GM12892 (cell line): ENCODE measurements at regions not wholly inside any gene's neighbourhood (a gene's known extent, or its start where the extent isn't known, plus 50 kb on each side); places are given as distances from the start of the nearest gene placed in this dataset.

Experiments used
- DNase-seq: peaks from one replicate; pipeline ENCODE4 v3.0.0; 2011; ENCODE audit not compliant: insufficient read length
- FAIRE-seq: peaks from 2 replicates; lab custom pipeline; 2011; peaks lifted over from hg19 to GRCh38; lab: Jason Lieb, UNC
- POLR2A ChIP-seq: IDR thresholded peaks from 2 replicates; pipeline ENCODE4 v1.6.1; 2011; ENCODE audit warnings: low read depth, low read length, control low read depth
- POLR2AphosphoS5 ChIP-seq: IDR thresholded peaks from 2 replicates; pipeline ENCODE4 v1.6.1; 2011; ENCODE audit warnings: low read depth, low read length, control low read depth
- TAF1 ChIP-seq: IDR thresholded peaks from 2 replicates; pipeline ENCODE4 v1.6.1; 2011; ENCODE audit warnings: low read depth, mild to moderate bottlenecking, control low read depth, low read length, borderline replicate concordance

GRCh38 chr14:95015046-95015445, 142.3 kb downstream of the DICER1 start:
- FAIRE-seq (no peak), DNase-seq (no peak)
- TF ChIP-seq TAF1 = no peak
- TF ChIP-seq POLR2A = no peak
- no peak for TF ChIP-seq POLR2AphosphoS5

DNA sequence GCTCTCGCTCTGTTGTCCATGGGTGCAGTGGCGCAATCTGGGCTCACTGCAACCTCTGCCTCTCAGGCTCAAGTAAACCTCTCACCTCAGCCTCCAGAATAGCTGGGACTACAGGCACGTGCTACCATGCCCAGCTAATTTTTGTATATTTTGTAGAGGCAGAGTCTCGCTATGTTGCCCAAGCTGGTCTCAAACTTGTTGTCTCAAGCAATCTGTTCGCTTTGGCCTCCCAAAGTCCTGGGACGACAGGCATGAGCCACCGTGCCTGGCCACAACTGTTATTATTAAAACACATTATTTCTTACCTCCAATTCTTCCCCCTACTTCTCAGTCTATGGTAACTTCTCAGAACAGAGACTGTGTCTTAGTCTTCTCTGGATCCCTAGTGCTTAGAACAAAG, 143.3 kb downstream of the DICER1 start:
- DNase-seq = no peak
- FAIRE-seq = no peak
- TF ChIP-seq POLR2AphosphoS5 (no peak), POLR2A (no peak), TAF1 (no peak)

- DNase-seq (no peak), FAIRE-seq (no peak)
- no peak for TF ChIP-seq POLR2AphosphoS5
- TF ChIP-seq TAF1 = no peak
- no peak for TF ChIP-seq POLR2A
Observed at GRCh38 chr14:95011445-95012006, 145.8 kb downstream of the DICER1 start.

DNA sequence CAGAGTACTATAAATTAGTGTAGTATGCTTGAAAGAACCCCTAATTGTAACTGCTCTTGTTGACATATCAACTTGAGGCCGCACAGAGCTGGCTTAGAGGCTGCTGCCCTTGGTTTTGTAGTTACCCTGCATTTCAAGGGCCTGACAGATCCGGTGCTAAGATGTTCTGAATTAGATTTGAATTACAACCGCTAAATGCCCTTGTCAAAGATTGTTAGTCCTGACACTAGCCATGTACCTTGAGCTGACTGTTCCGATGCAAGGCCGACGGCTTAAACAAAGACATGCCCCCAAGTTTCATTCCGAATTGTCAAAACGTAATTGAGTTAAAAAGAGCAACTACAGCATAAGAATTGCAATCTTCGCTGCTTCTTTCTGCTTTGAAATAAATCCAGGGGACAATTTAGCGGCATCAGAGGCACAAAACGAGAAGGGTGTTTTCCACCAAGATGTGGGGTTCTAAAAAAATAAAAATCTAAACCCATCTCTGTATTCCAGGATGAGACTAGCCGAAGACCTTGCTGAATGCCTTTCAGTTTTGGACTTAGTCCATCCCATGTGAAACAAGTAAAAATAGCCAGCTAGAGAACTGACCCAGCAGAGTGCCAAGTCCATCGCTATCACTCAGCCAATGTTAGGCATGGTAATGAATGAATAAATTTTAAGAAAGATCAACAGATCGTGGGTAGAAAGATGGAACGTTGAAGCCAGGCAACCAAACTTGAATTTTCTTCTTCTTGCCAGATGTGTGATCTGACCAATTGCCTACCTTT, 148.7 kb downstream of the DICER1 start:
- FAIRE-seq = no peak
- no peak for DNase-seq
- no peak for TF ChIP-seq POLR2A
- TF ChIP-seq POLR2AphosphoS5 = no peak
- no peak for TF ChIP-seq TAF1

DNA sequence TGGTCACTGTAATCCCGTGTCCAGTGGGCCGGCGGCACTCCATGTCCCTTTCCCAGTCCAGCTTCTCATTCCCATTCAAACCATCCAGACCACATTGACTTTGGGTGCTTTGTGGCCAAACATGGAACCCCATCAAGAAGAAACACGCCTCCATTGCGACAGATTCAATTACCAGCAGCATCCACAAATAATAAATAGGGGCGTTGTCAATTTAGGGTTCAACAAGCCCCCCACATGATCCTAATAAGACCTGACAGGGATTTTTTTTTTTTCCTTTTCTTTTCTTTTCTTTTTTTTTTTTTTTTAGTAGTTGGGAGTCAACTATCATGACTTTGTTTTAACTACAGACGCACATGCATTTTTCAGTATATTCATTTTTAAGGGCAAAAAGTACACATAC, 149.4 kb downstream of the DICER1 start:
- FAIRE-seq (no peak), DNase-seq (no peak)
- TF ChIP-seq POLR2AphosphoS5 (no peak), TAF1 (no peak), POLR2A (no peak)

DNA sequence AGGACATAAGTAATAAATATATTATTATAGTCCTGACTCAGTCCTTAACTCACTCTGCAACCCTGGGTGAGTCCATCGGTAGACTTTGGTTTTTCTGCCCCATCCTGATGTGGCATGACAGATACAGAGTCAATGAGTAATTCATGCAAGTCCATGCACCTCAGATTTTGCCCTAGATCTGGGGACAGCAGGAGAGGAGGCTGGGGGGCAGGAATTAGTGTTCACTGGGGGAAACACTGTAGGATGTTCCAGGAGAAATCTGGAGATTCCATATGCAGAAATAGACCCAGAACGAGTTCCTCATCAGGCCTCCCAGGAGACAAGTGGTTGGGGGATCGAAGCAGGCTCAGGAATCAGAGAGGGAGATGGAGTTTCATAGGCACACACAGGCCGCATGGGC, 150.8 kb downstream of the DICER1 start:
- FAIRE-seq (no peak), DNase-seq (no peak)
- TF ChIP-seq POLR2AphosphoS5 = no peak
- no peak for TF ChIP-seq POLR2A
- no peak for TF ChIP-seq TAF1

DNA sequence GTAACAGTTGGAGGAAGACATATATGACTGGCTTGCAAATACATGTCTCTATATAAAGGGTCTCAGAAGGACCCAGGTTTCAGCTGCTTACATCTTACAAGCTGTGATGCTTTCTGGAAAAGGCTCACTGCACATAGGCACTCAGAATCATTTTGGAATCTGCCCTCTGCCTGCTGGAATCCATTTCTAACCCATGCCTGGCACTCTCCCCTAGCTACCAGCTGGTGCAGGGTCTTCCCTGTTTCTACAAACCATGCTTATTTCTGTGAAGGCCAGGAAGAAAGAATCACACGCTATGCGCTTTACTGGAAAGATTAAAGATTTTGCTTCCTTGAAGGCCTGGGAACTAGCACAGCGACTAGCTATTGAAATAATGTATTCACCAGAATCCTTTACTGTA, 151.3 kb downstream of the DICER1 start:
- FAIRE-seq = no peak

DNA sequence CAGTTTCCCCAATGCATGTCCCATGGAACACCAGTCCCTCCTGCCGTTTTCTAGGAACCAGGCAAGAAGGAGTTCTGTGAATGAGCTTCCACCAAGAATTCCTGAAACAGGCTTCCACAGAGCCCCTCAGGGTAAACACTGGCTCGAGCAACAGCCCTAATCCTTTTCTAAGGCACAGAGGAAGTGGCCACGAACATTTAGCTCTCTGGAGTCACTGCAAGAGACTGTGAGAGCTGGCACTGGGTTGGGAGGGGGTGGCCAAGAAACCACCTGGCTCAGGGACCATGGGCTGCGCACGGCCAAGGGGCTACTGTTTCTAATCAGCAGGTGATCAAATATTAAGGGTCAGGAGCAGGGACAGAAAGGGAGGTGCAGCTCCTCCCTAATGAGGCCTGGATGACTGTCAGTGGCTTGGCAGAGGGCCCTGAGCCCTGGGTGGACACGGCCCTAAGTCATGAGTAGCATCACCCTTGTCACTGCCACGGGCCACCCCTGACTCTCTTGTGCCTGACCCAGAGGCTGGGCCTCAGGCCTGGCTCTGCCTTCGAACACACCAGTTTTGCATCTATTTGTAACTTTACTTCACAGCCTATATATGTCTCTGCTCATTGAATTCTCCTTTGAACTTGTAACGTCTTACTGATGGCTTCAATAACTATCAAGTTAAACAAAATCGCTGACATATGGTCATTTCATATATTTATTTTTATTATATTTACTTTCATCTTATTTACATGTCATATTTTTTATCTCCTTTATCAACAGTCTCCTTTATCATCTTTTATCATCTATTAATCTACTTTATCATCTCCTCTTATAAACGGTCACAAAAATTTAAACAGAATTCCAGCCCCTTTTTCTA, 154.0 kb downstream of the DICER1 start:
- TF ChIP-seq POLR2AphosphoS5 = no peak
- TF ChIP-seq POLR2A = no peak
- no peak for TF ChIP-seq TAF1
- DNase-seq (no peak), FAIRE-seq (no peak)

More for the DNA sequence above, 151.3 kb downstream of the DICER1 start:
- no peak for TF ChIP-seq TAF1
- TF ChIP-seq POLR2A = no peak
- TF ChIP-seq POLR2AphosphoS5 = no peak
- DNase-seq = no peak

- no peak for FAIRE-seq
Observed at GRCh38 chr14:94998685-94999084, 158.6 kb downstream of the DICER1 start.

GRCh38 chr14:94998110-94998509, 159.2 kb downstream of the DICER1 start:
- TF ChIP-seq POLR2A (no peak), POLR2AphosphoS5 (no peak), TAF1 (no peak)

More at GRCh38 chr14:94998685-94999084, 158.6 kb downstream of the DICER1 start:
- DNase-seq = no peak
- TF ChIP-seq POLR2AphosphoS5 = no peak
- no peak for TF ChIP-seq TAF1
- TF ChIP-seq POLR2A = no peak

DNA sequence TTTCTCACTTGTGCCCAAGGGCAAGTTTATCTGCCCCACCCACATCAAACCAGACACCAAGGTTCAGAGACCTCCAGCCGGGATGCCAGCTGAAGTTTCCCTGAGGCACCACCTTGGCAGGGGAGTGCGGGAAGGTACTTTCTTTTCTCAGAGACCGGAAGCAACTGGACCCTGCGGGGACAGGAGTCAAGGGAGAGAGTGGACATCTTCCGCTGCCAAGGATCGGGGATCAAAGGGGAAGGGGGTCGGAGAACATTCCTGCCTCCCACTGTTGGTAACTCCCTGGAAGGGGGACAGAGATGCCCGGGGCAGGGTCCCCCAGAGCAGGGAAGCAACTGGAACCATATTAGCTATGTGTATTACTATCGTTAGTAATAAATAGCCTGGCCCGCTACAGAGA, 161.8 kb downstream of the DICER1 start:
- TF ChIP-seq TAF1 (no peak), POLR2A (no peak), POLR2AphosphoS5 (no peak)
- FAIRE-seq (no peak), DNase-seq (no peak)

More at GRCh38 chr14:94998110-94998509, 159.2 kb downstream of the DICER1 start:
- FAIRE-seq = no peak
- DNase-seq = no peak

- TF ChIP-seq POLR2A (no peak), TAF1 (no peak), POLR2AphosphoS5 (no peak)
- DNase-seq = no peak
- no peak for FAIRE-seq
Observed at GRCh38 chr14:94994245-94994644, 163.1 kb downstream of the DICER1 start.
